ENCODE measurements at regions not wholly inside any gene's neighbourhood (a gene's known extent, or its start where the extent isn't known, plus 50 kb on each side); places are given as distances from the start of the nearest gene placed in this dataset.

- TF ChIP-seq CTCF (conservative IDR thresholded peaks at IDR 0.05 in 1 of 2, IDR thresholded peaks at IDR 0.05 in 1 of 2; ENCODE audit: extremely low read depth in 1 of 2, insufficient read depth in 1 of 2, low read depth in 1 of 2, low read length in 2 of 2) (no peak), EZH2 (IDR thresholded peaks at IDR 0.05; ENCODE audit: borderline replicate concordance, low read length) (no peak)
These were observed 921.3 kb upstream of the LCORL start for GRCh38 chr4:18942874-18943273.
